GM12874 (cell line): ENCODE measurements at regions not wholly inside any gene's neighbourhood (a gene's known extent, or its start where the extent isn't known, plus 50 kb on each side); places are given as distances from the start of the nearest gene placed in this dataset.

Experiments
- TF ChIP-seq, protein P1 (sequence below): IDR thresholded peaks from 2 replicates; pipeline ENCODE4 v1.5.1; 2011; ENCODE audit warnings: low read depth, mild to moderate bottlenecking, control low read depth, low read length, moderate library complexity; ENCODE audit not compliant: insufficient read depth

DNA sequence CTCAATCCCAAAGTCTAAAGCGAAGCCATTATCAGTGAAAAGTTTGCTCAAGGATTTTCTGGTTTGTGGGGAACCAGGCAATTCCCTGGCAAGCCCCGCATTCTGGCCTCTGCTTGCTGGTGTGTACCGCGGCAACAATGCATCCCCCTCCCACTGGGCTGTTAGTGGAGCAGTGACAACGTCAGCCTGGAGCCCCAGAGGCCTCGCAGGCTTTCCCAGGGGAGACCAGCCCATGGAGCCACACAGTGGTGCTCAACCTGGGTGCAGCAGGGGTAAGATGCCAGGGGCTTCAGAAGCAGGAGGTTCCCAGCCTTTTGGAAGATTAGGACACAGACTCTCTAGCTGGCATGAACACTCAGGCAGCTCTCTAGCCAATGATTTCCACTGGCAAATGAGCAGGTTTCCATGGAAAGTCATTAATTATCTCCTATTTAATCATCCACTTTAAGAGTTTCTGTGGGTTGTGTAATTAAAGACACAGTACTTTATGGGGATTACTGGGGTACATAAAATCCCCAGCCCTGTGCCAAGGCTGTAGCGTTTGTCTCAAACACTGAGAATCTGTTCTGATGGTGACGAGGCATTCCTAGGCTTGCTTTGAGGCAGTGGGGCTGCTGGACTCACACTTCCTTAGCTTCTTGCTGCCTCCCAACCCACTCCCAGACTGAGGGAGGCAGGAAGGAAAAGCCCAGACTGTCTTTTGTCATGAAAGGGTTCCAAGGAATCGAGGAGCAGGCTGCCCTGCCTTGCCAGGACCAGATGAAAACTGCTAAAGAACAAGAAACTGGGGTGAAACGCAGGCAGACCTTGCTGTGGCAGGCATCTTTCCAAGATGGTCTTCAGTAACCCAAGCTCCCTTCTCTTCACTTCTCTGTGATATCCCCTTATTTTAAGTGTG, 411.9 kb upstream of the SHH start:
- TF ChIP-seq, protein P1, sequence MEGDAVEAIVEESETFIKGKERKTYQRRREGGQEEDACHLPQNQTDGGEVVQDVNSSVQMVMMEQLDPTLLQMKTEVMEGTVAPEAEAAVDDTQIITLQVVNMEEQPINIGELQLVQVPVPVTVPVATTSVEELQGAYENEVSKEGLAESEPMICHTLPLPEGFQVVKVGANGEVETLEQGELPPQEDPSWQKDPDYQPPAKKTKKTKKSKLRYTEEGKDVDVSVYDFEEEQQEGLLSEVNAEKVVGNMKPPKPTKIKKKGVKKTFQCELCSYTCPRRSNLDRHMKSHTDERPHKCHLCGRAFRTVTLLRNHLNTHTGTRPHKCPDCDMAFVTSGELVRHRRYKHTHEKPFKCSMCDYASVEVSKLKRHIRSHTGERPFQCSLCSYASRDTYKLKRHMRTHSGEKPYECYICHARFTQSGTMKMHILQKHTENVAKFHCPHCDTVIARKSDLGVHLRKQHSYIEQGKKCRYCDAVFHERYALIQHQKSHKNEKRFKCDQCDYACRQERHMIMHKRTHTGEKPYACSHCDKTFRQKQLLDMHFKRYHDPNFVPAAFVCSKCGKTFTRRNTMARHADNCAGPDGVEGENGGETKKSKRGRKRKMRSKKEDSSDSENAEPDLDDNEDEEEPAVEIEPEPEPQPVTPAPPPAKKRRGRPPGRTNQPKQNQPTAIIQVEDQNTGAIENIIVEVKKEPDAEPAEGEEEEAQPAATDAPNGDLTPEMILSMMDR, result no peak

DNA sequence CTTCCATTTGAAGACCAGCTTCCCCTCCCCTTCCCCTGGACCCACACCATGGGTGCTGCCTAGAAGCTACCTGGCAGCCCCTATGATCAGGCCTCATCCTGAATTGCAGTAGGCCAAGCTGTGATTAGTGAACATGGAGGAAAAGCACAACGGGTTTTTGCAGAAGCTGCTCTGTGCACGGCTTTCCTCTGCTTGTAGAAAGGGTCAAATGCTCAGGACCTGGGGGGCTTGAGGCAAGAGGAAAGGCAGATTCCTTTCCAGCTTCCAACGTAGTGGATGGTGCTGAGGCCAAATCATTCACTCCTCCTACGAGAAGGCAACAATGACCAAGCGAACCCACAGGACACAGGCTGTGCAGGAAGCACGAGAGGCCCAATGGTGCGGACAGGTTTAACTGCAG, 410.3 kb upstream of the SHH start:
- TF ChIP-seq, protein P1, result no peak

DNA sequence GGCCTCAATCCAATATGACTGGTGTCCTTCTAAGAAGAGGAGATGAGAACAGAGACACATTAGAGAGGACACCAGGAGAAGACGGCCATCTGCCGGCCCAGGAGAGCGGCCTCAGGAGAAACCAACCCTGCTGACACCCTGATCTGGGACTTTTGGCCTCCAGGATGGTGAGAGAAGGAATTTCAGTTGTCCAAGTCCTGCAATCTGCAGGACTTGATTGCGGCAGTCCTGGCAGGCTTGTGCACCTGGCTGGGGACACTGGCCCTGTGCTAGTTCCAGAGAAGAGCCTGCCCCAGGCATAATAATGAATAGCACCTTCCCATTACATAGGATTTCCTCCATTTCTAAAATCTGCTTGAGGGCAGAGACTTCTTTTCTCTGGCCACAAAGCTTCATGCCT, 409.9 kb upstream of the SHH start:
- TF ChIP-seq, protein P1, result no peak

DNA sequence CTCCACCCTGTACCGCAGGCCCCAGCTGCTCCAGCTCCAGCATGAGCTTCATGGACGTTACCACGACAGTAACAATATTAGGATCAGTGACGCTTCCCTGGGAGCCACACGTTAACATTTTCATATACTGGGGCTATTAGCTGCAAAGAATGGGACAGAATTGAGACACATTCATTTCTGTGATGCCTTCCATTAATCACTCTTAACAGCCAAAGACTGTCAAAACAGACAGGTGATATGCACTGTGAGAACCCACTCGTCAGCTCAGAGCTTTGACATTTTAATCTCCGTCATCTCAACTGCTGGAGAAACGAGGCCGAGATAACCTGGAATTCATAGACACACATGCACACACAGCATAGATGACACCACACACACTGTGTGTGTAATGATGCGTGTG, 408.4 kb upstream of the SHH start:
- TF ChIP-seq, protein P1, result no peak

DNA sequence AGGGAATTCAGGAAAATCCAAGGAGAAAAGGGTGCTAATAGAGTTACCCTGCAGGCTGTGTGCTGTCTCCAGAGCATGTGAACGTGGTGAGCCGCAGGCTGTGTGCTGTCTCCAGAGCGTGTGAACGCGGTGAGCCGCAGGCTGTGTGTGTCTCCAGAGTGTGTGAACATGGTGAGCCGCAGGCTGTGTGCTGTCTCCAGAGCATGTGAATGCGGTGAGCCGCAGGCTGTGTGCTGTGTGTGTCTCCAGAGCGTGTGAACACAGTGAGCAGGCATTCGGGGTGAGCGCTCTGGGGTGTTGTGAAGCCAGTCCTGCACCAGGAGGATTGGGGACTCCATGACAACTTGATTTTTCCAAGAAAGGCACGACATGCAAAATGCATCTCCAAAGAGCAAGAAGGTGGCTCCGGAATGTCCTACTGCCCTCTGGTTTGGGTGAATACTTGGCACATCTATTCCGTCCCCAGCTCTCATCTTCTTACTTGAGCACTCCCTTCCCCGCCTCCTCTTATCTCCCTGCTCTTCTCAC, 407.9 kb upstream of the SHH start:
- TF ChIP-seq, protein P1, result no peak

DNA sequence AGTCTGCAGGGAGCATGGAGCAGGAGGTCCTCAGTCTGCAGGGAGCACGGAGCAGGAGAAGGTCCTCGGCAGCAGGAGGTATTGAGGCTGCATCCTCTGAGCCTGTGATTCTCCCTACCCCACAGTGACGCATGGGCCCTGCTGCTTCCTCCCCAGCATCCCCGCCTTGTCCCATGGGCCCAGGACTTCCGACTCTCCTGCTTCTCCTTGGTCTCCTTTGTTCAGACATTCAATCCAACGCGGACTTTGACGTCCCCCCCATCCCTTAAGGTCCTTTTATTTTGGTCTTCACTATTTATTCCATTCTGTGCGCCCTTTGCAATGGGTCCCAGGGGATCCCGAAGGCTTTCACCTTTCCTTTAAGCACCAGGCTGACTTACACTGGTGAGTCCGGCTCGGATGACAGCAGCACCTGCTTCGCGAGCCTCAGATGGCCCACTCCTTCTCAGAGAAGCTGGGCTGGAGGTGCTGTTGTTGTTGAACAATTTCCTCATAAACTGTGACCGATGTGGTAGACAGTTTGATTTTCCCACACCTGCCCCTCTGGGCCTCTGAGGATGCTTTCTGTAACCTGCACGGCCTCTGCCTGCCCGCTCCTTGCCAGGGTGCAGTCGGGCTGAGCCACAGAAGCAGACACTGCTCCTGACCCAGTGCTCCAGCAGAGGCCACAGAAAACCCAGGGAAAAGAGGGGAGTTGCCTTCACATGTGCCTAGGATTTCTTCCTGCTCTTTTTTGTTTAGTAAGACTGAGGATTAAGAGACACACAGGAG, 407.2 kb upstream of the SHH start:
- TF ChIP-seq, protein P1, result no peak
